ENCODE measurements at regions not wholly inside any gene's neighbourhood (a gene's known extent, or its start where the extent isn't known, plus 50 kb on each side); places are given as distances from the start of the nearest gene placed in this dataset.

DNA sequence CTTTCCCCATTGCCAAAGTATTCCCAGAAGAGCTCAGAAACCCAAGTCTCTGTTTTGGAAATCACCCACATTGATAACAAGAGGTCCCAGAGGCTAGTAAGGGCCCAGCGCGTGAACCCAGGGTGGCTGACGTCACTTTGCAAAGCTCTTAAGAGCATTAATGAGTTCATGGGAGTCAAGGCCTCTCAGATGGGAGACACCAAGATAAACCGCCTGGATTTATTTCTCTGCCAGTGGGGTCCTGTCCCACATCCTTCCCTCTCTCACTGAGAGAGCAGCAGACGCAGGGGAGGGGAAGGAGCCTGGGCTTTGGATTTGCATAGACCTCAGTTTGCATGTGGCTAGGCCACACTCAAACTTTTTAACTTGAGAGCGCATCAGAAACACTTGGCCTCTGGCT is 184.8 kb upstream of the PDE1C start:
- ATAC-seq, result no peak
- intact Hi-C loops (cut with DNase I), result no loop called here
- Histone ChIP-seq H3K9me3 (no peaks in the 10 kb centered on the region), H3K4me3 (no peak overlapping the region), H3K36me3 (no peaks in the 10 kb centered on the region), H3K27me3 (ENCODE audit: low read depth) (no peaks in the 10 kb centered on the region), H3K27ac (no peak overlapping the region), H3K4me1 (no peaks in the 10 kb centered on the region)
- TF ChIP-seq, protein P1, sequence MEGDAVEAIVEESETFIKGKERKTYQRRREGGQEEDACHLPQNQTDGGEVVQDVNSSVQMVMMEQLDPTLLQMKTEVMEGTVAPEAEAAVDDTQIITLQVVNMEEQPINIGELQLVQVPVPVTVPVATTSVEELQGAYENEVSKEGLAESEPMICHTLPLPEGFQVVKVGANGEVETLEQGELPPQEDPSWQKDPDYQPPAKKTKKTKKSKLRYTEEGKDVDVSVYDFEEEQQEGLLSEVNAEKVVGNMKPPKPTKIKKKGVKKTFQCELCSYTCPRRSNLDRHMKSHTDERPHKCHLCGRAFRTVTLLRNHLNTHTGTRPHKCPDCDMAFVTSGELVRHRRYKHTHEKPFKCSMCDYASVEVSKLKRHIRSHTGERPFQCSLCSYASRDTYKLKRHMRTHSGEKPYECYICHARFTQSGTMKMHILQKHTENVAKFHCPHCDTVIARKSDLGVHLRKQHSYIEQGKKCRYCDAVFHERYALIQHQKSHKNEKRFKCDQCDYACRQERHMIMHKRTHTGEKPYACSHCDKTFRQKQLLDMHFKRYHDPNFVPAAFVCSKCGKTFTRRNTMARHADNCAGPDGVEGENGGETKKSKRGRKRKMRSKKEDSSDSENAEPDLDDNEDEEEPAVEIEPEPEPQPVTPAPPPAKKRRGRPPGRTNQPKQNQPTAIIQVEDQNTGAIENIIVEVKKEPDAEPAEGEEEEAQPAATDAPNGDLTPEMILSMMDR (IDR thresholded peaks at IDR 0.05), result no peak
- DNase-seq, result no peak

DNA sequence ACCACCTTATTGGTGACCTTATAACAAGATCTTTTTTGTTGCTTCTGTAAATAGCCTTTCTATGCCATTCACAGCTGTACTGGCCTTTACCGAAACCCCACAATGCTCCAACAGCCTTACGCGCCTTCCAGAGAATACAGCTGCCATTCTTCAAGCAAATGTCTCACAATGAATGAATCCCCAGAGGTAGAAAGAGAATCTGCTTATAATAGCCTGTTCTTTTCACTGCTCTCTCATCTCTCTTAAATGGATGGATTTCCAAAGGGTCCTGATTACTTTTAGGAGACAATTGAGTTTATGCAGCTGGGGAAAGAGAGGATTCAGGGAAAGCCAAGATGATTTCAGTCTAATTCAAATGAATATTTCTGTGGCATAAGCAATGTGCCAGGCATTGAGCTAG is 183.1 kb upstream of the PDE1C start:
- no peaks in the 10 kb centered on the region for H3K36me3 ChIP-seq
- DNase-seq (no peak), ATAC-seq (no peak)
- intact Hi-C loops (cut with DNase I), result no loop called here
- TF ChIP-seq, protein P1 (IDR thresholded peaks at IDR 0.05), result no peak
- no peak overlapping the region for H3K4me3 ChIP-seq
- no peaks in the 10 kb centered on the region for H3K27me3 ChIP-seq (ENCODE audit: low read depth)
- no peaks in the 10 kb centered on the region for H3K4me1 ChIP-seq
- no peaks in the 10 kb centered on the region for H3K9me3 ChIP-seq
- no peak overlapping the region for H3K27ac ChIP-seq

DNA sequence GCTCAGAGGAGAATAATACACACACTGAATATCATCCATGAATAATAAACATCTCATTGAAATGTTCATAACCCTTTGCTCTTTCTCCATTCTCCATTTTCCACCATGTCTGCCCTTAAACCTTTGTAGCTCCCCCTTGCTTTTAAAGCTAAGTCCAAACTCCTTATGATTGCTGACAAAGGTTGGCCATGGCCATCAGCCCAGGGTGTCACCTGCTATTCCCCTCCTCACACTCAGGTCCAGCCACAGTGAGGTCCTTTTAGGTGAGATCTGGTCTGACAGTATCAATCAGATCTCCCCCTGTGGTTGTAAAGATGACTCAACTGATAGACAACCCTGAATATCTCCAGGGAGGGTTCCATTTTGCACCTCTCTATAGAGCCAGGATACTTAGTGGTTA is 181.5 kb upstream of the PDE1C start:
- Histone ChIP-seq H3K27ac (no peak overlapping the region), H3K4me3 (no peak overlapping the region), H3K27me3 (ENCODE audit: low read depth) (no peaks in the 10 kb centered on the region), H3K4me1 (no peaks in the 10 kb centered on the region), H3K36me3 (no peaks in the 10 kb centered on the region), H3K9me3 (no peaks in the 10 kb centered on the region)
- DNase-seq (no peak), ATAC-seq (no peak)
- intact Hi-C loops (cut with DNase I), result no loop called here
- TF ChIP-seq, protein P1 (IDR thresholded peaks at IDR 0.05), result no peak

DNA sequence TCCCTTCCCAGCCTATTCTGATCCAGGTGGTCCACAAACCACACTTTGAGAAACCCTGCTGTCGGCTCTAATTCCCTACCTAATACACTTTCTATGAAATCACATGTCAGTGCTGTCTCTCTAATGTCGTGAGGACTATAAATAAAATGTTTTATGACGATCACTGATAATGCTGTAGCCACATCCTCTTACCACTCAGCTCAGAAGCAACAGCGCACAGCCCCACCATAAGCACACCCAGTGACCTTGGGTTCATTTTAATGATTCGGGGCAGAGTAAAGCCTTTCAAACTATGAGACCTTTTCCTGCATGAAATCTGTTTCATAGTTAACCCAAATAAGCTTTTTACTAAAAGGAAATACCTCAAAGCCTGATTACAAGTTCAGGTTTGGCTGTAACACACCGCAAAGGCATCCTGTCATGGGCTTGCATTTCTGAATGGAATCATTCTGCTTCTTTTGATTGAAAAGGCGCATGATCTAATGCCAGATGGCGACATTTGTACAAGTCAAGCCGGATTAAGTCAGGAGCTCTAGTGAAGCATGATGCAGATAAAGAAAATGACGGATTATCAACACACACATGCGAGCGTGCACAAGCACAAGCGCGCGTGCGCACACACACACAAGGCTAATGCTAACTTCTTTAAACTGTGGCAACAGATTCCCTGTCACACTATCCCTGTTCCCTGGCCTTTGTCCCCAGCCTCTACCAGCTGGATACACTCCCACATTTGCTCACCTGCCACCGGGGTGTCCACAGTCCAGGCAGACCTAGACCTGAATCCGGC is 180.5 kb upstream of the PDE1C start:
- TF ChIP-seq, protein P1 (IDR thresholded peaks at IDR 0.05), result no peak
- H3K36me3 ChIP-seq, result no peaks in the 10 kb centered on the region
- ATAC-seq (no peak), DNase-seq (no peak)
- intact Hi-C loops (cut with DNase I), result no loop called here
- H3K9me3 ChIP-seq, result no peaks in the 10 kb centered on the region
- H3K27ac ChIP-seq, result no peak overlapping the region
- H3K27me3 ChIP-seq (ENCODE audit: low read depth), result no peaks in the 10 kb centered on the region
- H3K4me1 ChIP-seq, result no peaks in the 10 kb centered on the region
- no peak overlapping the region for H3K4me3 ChIP-seq

DNA sequence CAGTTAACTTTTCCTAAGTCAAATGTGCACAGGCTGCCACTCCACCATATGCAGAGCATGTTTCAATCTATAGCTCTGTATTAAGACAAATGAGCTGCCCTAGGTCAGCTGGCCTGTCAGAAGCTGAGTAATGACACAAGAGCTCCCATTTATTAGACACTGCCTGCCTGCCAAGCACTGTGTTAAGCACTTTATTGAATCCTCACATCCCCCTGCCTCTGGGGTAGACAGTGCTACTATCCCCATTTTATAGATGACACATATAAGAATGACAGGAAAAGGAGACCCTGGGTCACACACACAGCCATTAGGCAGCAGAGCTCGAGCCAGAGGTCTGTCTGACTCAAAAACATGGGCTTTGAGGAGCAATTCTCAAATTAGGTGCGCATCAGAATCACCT is 179.8 kb upstream of the PDE1C start:
- no peaks in the 10 kb centered on the region for H3K27me3 ChIP-seq (ENCODE audit: low read depth)
- H3K4me3 ChIP-seq, result no peak overlapping the region
- H3K27ac ChIP-seq, result no peak overlapping the region
- DNase-seq (no peak), ATAC-seq (no peak)
- H3K9me3 ChIP-seq, result no peaks in the 10 kb centered on the region
- H3K4me1 ChIP-seq, result no peaks in the 10 kb centered on the region
- TF ChIP-seq, protein P1 (IDR thresholded peaks at IDR 0.05), result no peak
- intact Hi-C loops (cut with DNase I), result no loop called here
- no peaks in the 10 kb centered on the region for H3K36me3 ChIP-seq
